ENCODE measurements at regions not wholly inside any gene's neighbourhood (a gene's known extent, or its start where the extent isn't known, plus 50 kb on each side); places are given as distances from the start of the nearest gene placed in this dataset.

DNA sequence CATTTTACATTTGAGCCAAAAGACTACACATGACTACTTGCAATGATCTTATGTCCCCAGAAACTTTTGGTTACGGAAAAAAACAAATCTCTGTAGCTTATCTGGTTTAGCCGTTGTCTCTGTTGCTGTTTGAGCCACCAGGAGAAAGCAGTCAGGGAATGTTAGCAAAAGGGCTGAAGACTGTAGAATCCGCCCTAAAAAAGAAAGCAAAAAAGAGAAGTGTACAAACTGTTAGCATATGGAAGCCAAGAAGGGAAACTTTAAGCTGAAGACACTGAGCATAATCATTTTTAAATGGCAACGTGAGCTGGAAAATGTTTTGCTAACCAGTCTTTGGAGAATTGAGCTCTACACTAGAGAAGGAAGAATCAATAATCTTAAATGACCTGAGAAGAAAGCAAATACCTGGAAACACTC is 69.9 kb upstream of the MYLIP start (continued):
- TF ChIP-seq, protein P1, sequence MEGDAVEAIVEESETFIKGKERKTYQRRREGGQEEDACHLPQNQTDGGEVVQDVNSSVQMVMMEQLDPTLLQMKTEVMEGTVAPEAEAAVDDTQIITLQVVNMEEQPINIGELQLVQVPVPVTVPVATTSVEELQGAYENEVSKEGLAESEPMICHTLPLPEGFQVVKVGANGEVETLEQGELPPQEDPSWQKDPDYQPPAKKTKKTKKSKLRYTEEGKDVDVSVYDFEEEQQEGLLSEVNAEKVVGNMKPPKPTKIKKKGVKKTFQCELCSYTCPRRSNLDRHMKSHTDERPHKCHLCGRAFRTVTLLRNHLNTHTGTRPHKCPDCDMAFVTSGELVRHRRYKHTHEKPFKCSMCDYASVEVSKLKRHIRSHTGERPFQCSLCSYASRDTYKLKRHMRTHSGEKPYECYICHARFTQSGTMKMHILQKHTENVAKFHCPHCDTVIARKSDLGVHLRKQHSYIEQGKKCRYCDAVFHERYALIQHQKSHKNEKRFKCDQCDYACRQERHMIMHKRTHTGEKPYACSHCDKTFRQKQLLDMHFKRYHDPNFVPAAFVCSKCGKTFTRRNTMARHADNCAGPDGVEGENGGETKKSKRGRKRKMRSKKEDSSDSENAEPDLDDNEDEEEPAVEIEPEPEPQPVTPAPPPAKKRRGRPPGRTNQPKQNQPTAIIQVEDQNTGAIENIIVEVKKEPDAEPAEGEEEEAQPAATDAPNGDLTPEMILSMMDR (IDR thresholded peaks at IDR 0.05 in 2 of 3, conservative IDR thresholded peaks at IDR 0.05 in 1 of 3; ENCODE audit: borderline replicate concordance in 1 of 3, insufficient read depth in 1 of 3, low read depth in 2 of 3, low read length in 2 of 3): no peak
- TF ChIP-seq ZFX (IDR thresholded peaks at IDR 0.05) (no peak), JUND (IDR thresholded peaks at IDR 0.05) (no peak), POLR2A (IDR thresholded peaks at IDR 0.05; ENCODE audit: borderline replicate concordance, extremely low read depth, insufficient read depth, insufficient read length) (no peak), CEBPB (IDR thresholded peaks at IDR 0.05; ENCODE audit: low read depth) (no peak)

DNA sequence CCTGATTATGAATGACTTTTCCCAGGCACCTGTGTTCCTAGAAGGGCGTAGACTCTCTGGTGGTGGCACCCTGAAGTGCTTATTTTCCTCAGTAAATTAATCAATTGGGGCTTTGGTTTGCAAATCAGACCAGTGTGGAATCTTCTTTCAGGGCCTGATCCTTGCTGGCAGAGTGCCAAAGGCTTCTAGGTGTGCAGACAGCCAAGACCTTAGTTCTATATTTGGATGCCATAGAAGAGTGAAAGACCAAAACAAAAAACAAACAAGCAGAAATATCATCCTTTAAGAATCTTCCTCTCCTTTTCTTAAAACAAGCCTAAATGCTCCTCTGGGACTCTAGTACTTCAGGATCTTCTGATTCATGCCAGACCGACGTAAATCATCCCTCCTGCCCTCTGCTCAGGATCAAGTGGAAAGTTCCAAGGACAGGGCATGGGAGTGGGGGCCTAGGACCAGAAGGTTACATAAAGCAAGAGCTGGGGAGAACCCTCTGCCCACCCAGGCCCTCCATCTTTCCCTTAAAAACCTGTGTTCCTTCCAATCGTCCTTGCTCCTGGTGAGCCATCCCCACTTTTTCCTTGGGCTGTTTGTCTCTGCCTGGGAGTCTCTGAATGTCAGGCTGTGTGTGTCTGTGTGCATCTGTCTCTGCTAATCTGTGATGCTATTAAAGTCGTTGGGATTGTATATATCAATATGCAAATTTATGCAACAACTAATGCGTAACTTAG is 70.5 kb upstream of the MYLIP start:
- TF ChIP-seq POLR2AphosphoS5 (IDR thresholded peaks at IDR 0.05; ENCODE audit: low read depth, low read length): no peak
- no peak for TF ChIP-seq EZH2 (IDR thresholded peaks at IDR 0.05)
- Histone ChIP-seq H3K9me3 (ENCODE audit: control insufficient read depth in 1 of 2, insufficient read depth in 1 of 2, low read depth in 1 of 2, low read length in 2 of 2) (no peaks in the 10 kb centered on the region), H3K9ac (ENCODE audit: low read length) (no peak overlapping the region), H3K9me2 (ENCODE audit: insufficient read depth) (no peaks in the 10 kb centered on the region), H3K4me2 (ENCODE audit: low read length) (no peak overlapping the region), H3K4me3 (replicated peaks in 1 of 2; ENCODE audit: low read depth in 1 of 2, low read length in 2 of 2) (no peak overlapping the region), H3K27ac (ENCODE audit: low read depth, low read length) (no peak overlapping the region), H3K79me2 (ENCODE audit: insufficient read depth, low read length) (no peaks in the 10 kb centered on the region), H2AFZ (ENCODE audit: low read depth, low read length, poor library complexity, severe bottlenecking) (no peak overlapping the region), H4K20me1 (ENCODE audit: insufficient read depth) (no peaks in the 10 kb centered on the region), H3K27me3 (ENCODE audit: insufficient read depth, low read length) (no peaks in the 10 kb centered on the region), H3K4me1 (ENCODE audit: control insufficient read depth in 1 of 2, insufficient read depth in 2 of 2, low read length in 2 of 2) (no peaks in the 10 kb centered on the region), H3K36me3 (ENCODE audit: control insufficient read depth in 1 of 2, insufficient read depth in 2 of 2, low read length in 2 of 2) (no peaks in the 10 kb centered on the region)
- RAD21 ChIA-PET (ENCODE audit: low non-redundant PET in 1 of 2, low total read pairs in 2 of 2, uncharacterized antibody in 2 of 2, unreplicated experiment in 2 of 2): no interaction called here
- no peak for ATAC-seq
- no TSS peak for BruUV-seq (replicated peaks)
- POLR2A ChIA-PET: interaction anchor here (1.3 kb wide), 1 partner anchor 70 kb away, joined by 4 read pairs; the partner anchor contains the start of gene MYLIP
- intact Hi-C loops (cut with micrococcal nuclease): no loop called here
- CTCF ChIA-PET: no interaction called here
- no peak for DNase-seq (ENCODE audit: low read depth, low spot score)
